Naive thymus-derived CD4-positive, alpha-beta T cell (primary cell): ENCODE measurements at regions not wholly inside any gene's neighbourhood (a gene's known extent, or its start where the extent isn't known, plus 50 kb on each side); places are given as distances from the start of the nearest gene placed in this dataset.
"Not testable (repeated sequence)": the region's sequence is repeated elsewhere in the genome, so short reads cannot be mapped to it uniquely, and the experiment has no call there.

Experiments used
- ATAC-seq: fragments of 150-1000 bp; cut with Tn5 transposase; 2 replicates; pipeline ENCODE4 v1.10.0; 2021; ENCODE audit warnings: mild to moderate bottlenecking, moderate library complexity
- CTCF ChIA-PET: fragments of 350-600 bp; sonication (Branson Sonifier 250); formaldehyde crosslinking; loops from one replicate; lab custom pipeline; 2021; ENCODE audit warnings: antibody characterized with exemption; lab: Charles Lee
- POLR2A ChIA-PET: fragments of 350-600 bp; sonication (Branson Sonifier 250); formaldehyde crosslinking; loops from one replicate; lab custom pipeline; 2021; ENCODE audit warnings: antibody characterized with exemption, inconsistent platforms; lab: Charles Lee
- DNase-seq, 9 donors: peaks; one replicate each; pipeline versions ENCODE4 v3.0.0 to v3.0.0-alpha.2; 2020 to 2022; ENCODE audit warnings: mixed read lengths in 1 of 9
- H3K27ac ChIP-seq: one replicate; pipeline ENCODE4 v1.7.0; 2013; ENCODE audit warnings: mild to moderate bottlenecking, low read depth, low read length, moderate library complexity
- H3K27me3 ChIP-seq, 2 donors: one replicate each; pipeline ENCODE4 v1.7.0; 2013; ENCODE audit warnings: low read length in 2 of 2, mild to moderate bottlenecking in 2 of 2, moderate library complexity in 2 of 2; ENCODE audit not compliant: control insufficient read depth in 2 of 2, insufficient read depth in 2 of 2
- H3K36me3 ChIP-seq, 3 experiments: 1 replicate in 2 of 3; 2 replicates in 1 of 3; pipeline ENCODE4 v1.7.0; 2013; ENCODE audit warnings: low read length in 3 of 3, mild to moderate bottlenecking in 3 of 3, moderate library complexity in 1 of 3; ENCODE audit not compliant: insufficient read depth in 3 of 3, control insufficient read depth in 2 of 3
- H3K4me1 ChIP-seq, 2 donors: one replicate each; pipeline ENCODE4 v1.7.0; 2013; ENCODE audit warnings: low read length in 2 of 2, mild to moderate bottlenecking in 2 of 2, moderate library complexity in 1 of 2; ENCODE audit not compliant: control insufficient read depth in 2 of 2, insufficient read depth in 2 of 2
- H3K4me3 ChIP-seq: 2 replicates; pipeline ENCODE4 v1.7.0; 2013; ENCODE audit warnings: mild to moderate bottlenecking, low read length
- H3K9me3 ChIP-seq, 3 experiments: 1 replicate in 2 of 3; 2 replicates in 1 of 3; pipeline ENCODE4 v1.7.0; 2013; ENCODE audit warnings: low read length in 3 of 3; ENCODE audit not compliant: control insufficient read depth in 2 of 3
- H3K27ac Mint-ChIP-seq, 9 donors: one replicate each; pipeline ENCODE4 v1.8.0; 2020 to 2022; ENCODE audit warnings: mixed read lengths in 9 of 9, mild to moderate bottlenecking in 8 of 9, moderate library complexity in 5 of 9, inconsistent platforms in 2 of 9
- H3K27me3 Mint-ChIP-seq, 5 donors: one replicate each; pipeline ENCODE4 v1.8.0; 2021 to 2022; ENCODE audit warnings: mixed read lengths in 5 of 5, mild to moderate bottlenecking in 1 of 5
- H3K36me3 Mint-ChIP-seq, 5 donors: one replicate each; pipeline ENCODE4 v1.8.0; 2020 to 2022; ENCODE audit warnings: mixed read lengths in 5 of 5, mild to moderate bottlenecking in 3 of 5, inconsistent platforms in 1 of 5
- H3K4me1 Mint-ChIP-seq, 7 donors: one replicate each; pipeline ENCODE4 v1.8.0; 2020 to 2022; ENCODE audit warnings: mixed read lengths in 7 of 7, mild to moderate bottlenecking in 3 of 7, inconsistent platforms in 1 of 7
- H3K4me3 Mint-ChIP-seq, 10 donors: one replicate each; pipeline ENCODE4 v1.8.0; 2020 to 2022; ENCODE audit warnings: mild to moderate bottlenecking in 10 of 10, mixed read lengths in 10 of 10, moderate library complexity in 6 of 10, inconsistent platforms in 2 of 10
- H3K9me3 Mint-ChIP-seq, 11 donors: one replicate each; pipeline ENCODE4 v1.8.0; 2020 to 2022; ENCODE audit warnings: mixed read lengths in 11 of 11, mild to moderate bottlenecking in 4 of 11, inconsistent platforms in 1 of 11, moderate library complexity in 1 of 11
- intact Hi-C, 2 donors: fragments of 100-400 bp; cut with micrococcal nuclease; formaldehyde crosslinking; loops; one replicate each; pipeline ENCODE4 v1.15.1; 2023

DNA sequence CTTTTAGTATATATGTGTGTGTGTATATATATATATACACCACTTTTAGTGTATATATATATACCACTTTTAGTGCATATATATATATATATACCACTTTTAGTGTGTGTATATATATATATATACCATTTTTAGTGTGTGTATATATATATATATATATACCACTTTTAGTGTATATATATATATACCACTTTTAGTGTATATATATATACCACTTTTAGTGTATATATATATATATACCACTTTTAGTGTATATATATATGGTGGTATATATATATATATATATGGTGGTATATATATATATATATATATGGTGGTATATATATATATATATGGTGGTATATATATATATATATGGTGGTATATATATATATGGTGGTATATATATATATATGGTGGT, 79.5 kb upstream of the ANK3 start:
- DNase-seq, H3K4me3 Mint-ChIP-seq, H3K9me3 Mint-ChIP-seq, H3K27me3 ChIP-seq, POLR2A ChIA-PET, H3K4me3 ChIP-seq, H3K9me3 ChIP-seq, H3K27ac ChIP-seq, intact Hi-C loops, H3K4me1 ChIP-seq, CTCF ChIA-PET, H3K27ac Mint-ChIP-seq, H3K27me3 Mint-ChIP-seq, H3K36me3 ChIP-seq, ATAC-seq: not testable (repeated sequence)
- peaks cover 3 to 25% (median 17%) of the 10 kb centered on the region in 5 donors for H3K36me3 Mint-ChIP-seq
- peaks cover 0 to 14% (median 3%) of the 10 kb centered on the region in 7 donors for H3K4me1 Mint-ChIP-seq

DNA sequence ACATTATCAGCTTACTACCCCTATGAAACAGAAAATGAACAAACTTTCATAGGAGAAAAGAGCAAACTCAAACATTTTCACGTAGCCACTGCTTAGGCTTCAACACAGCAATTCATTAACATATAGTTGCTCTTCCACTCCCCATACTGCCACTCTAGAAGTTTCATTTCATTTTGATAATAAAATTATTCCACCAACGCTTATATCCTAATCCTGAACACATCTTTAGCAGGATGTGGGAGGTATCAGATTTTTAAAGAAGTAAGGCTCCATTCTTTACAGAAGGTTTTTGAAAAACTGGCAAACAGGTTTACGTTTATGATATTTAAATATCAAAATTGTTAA, 77.5 kb upstream of the ANK3 start:
- Mint-ChIP-seq H3K9me3 (no peaks in the 10 kb centered on the region), H3K27me3 (no peaks in the 10 kb centered on the region), H3K4me1 (peaks cover 0 to 25% (median 4%) of the 10 kb centered on the region in 7 donors), H3K36me3 (peaks cover 0 to 27% (median 15%) of the 10 kb centered on the region in 5 donors), H3K27ac (no peak overlapping the region), H3K4me3 (no peak overlapping the region)
- no peaks in the 10 kb centered on the region for H3K9me3 ChIP-seq
- intact Hi-C loops: no loop called here
- H3K4me1 ChIP-seq: no peaks in the 10 kb centered on the region
- ChIA-PET CTCF (interaction anchor here (0.7 kb wide), 1 partner anchor 8 kb away, joined by 3 read pairs; no protein-coding TSS in a partner anchor), POLR2A (no interaction called here)
- no peaks in the 10 kb centered on the region for H3K27me3 ChIP-seq
- H3K36me3 ChIP-seq: no peaks in the 10 kb centered on the region
- ATAC-seq (no peak), DNase-seq (no peak)
- no peak overlapping the region for H3K4me3 ChIP-seq
- no peak overlapping the region for H3K27ac ChIP-seq

DNA sequence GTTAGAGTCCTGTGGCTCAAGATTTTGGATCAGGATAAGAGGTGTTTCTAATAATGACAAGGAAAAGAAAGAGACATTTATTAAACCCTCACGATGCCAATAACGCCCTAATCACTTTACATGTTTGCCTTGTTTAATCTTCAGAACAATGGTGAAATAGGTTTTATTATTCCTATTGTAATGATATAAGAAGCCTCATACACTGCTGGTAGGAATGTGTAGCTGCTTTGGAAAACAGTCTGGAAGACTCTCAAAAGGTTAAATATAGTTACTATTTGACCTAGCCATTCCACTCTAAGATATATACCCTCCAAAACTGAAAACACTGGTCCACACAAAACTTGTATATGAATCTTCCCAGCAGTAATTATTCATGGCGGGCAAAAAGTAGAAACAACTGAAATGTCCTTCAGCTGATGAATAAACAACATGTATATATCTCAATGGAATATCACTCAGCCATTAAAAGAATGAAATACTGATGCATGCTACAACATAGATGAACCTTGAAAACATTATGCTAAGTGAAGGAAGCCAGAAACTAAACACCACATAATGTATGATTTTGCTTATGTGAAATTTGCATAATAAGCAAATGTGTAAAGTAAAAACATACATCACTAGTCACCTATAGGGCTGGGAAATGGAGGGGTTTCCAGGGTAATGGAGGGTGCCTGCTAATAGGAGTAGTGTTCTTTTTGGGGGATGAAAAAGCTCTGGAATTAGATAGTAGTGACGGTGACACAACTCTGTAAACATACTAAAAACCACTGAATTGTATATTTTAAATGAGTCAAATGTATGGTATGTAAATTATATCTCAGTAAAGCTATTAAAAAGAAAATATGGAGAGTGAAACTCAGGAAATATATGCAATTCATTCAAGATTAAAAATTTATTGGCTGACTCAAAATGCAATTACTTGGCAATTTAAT, 76.9 kb upstream of the ANK3 start:
- Histone ChIP-seq H3K36me3 (no peaks in the 10 kb centered on the region), H3K27ac (no peak overlapping the region), H3K9me3 (no peaks in the 10 kb centered on the region), H3K27me3 (no peaks in the 10 kb centered on the region), H3K4me1 (no peaks in the 10 kb centered on the region), H3K4me3 (no peak overlapping the region)
- no peaks in the 10 kb centered on the region for H3K27me3 Mint-ChIP-seq
- no peak overlapping the region for H3K4me3 Mint-ChIP-seq
- peaks cover 0 to 31% (median 17%) of the 10 kb centered on the region in 5 donors for H3K36me3 Mint-ChIP-seq
- POLR2A ChIA-PET: no interaction called here
- H3K27ac Mint-ChIP-seq: no peak overlapping the region
- ATAC-seq: no peak
- intact Hi-C loops: no loop called here
- CTCF ChIA-PET: no interaction called here
- DNase-seq: no peak
- H3K9me3 Mint-ChIP-seq: no peaks in the 10 kb centered on the region
- peaks cover 0 to 32% (median 5%) of the 10 kb centered on the region in 7 donors for H3K4me1 Mint-ChIP-seq

DNA sequence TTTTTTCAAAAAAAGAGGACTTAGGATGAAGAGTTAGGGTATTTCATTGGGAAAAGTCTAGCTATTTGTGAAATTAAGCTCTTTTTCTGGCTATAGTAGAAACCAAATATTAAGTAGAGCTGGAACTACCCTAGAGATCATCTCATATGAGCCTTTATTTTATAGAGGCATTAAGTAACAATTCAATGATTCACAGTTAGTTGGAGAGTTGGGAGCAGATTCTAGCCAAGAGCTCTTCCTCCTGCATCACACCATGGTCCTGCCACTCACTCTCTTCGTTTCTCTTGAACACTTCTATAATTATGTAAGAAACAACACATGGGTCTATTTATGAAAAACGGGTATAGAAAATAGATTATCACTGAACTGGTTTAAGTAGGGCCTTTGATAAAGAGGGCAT, 76.1 kb upstream of the ANK3 start:
- intact Hi-C loops: no loop called here
- no peaks in the 10 kb centered on the region for H3K4me1 ChIP-seq
- POLR2A ChIA-PET: no interaction called here
- H3K9me3 ChIP-seq: no peaks in the 10 kb centered on the region
- no peak overlapping the region for H3K27ac ChIP-seq
- no peak for DNase-seq
- Mint-ChIP-seq H3K27ac (peak overlapping the region in 1 of 9 donors; percentile 76), H3K4me3 (no peak overlapping the region), H3K4me1 (peaks cover 0 to 35% (median 7%) of the 10 kb centered on the region in 7 donors), H3K9me3 (no peaks in the 10 kb centered on the region), H3K36me3 (peaks cover 0 to 31% (median 17%) of the 10 kb centered on the region in 5 donors), H3K27me3 (no peaks in the 10 kb centered on the region)
- no peaks in the 10 kb centered on the region for H3K27me3 ChIP-seq
- no peak overlapping the region for H3K4me3 ChIP-seq
- no peak for ATAC-seq
- H3K36me3 ChIP-seq: no peaks in the 10 kb centered on the region
- CTCF ChIA-PET: no interaction called here

DNA sequence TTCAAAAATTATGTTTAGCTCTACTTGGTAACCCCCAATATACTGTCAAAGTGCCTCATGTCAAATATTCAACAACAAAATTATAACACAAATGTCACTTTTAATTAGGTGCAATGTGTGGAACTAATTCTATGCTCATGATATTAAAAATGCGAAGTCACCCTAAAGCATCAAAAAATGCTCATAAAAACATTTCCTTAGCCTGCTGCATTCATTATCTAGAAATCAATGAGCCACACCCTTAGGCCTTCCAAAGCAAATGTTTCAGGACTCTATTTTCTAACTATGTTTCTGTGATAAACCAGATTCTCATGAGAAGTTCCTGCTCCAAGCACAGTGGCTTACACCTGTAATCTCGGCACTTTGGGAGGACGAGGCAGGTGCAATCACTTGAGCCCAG, 75.0 kb upstream of the ANK3 start:
- ChIA-PET POLR2A (no interaction called here), CTCF (interaction anchor here (0.7 kb wide), 1 partner anchor 304 kb away, joined by 3 read pairs; no protein-coding TSS in a partner anchor)
- DNase-seq: no peak
- Mint-ChIP-seq H3K4me1 (peaks cover 3 to 40% (median 11%) of the 10 kb centered on the region in 7 donors), H3K27ac (no peak overlapping the region), H3K27me3 (no peaks in the 10 kb centered on the region), H3K36me3 (peaks cover 0 to 31% (median 17%) of the 10 kb centered on the region in 5 donors), H3K9me3 (no peaks in the 10 kb centered on the region), H3K4me3 (no peak overlapping the region)
- Histone ChIP-seq H3K27me3 (no peaks in the 10 kb centered on the region), H3K4me3 (no peak overlapping the region), H3K4me1 (no peaks in the 10 kb centered on the region), H3K9me3 (no peaks in the 10 kb centered on the region), H3K27ac (no peak overlapping the region), H3K36me3 (no peaks in the 10 kb centered on the region)
- no peak for ATAC-seq
- intact Hi-C loops: no loop called here

DNA sequence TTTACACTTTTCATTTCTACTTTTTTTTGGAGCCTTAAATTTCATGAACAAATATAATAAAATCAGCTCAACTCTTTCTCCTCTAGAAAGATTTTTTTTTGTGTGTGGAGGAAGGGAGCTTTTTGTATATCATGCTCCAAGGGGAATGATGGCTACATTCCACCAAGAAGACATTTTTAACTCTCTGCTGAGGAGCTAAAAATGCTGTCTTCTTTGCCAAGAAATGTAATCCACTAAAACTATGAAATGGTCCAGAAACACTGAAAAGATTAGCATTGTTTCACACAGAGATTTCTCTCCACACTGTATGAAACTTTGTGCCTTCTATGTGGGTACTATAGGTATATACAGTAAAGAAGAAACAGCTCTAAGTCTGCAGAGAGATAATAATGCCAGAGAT, 74.1 kb upstream of the ANK3 start:
- H3K27ac ChIP-seq: no peak overlapping the region

DNA sequence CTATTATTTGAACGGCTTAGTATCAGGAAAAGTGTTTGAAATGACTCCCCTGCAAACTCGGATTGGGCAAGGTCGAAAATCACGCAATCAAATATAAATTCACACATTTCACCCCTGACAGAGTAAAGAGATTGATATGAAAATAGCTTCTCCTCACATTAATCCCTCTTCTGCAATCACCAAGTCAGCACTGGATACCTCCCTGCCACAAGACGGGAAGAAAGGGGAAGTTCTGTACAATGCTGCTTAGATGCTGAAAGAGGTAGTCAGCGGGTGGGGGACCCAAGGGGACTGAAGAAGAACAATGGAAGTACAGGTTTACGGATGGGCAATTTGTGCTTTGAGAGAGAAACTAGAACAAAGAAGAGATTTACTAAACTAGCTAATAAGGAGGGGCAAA, 72.0 kb upstream of the ANK3 start:
- no peaks in the 10 kb centered on the region for H3K36me3 ChIP-seq
- ATAC-seq: peak; percentile 41
- Mint-ChIP-seq H3K9me3 (no peaks in the 10 kb centered on the region), H3K36me3 (peaks cover 0 to 35% (median 11%) of the 10 kb centered on the region in 5 donors), H3K27me3 (no peaks in the 10 kb centered on the region), H3K4me1 (peaks cover 4 to 51% (median 15%) of the 10 kb centered on the region in 7 donors), H3K4me3 (no peak overlapping the region), H3K27ac (peak overlapping the region in 2 of 9 donors; percentile 18 to 26)
- DNase-seq: no peak
- no peaks in the 10 kb centered on the region for H3K9me3 ChIP-seq
- intact Hi-C loops: no loop called here
- CTCF ChIA-PET: no interaction called here
- no peaks in the 10 kb centered on the region for H3K27me3 ChIP-seq
- POLR2A ChIA-PET: no interaction called here
- H3K4me1 ChIP-seq: no peaks in the 10 kb centered on the region
- no peak overlapping the region for H3K4me3 ChIP-seq
- H3K27ac ChIP-seq: no peak overlapping the region

More for the DNA sequence above, 74.1 kb upstream of the ANK3 start:
- no peaks in the 10 kb centered on the region for H3K36me3 ChIP-seq
- no peak for ATAC-seq
- ChIA-PET CTCF (no interaction called here), POLR2A (no interaction called here)
- H3K27me3 ChIP-seq: no peaks in the 10 kb centered on the region
- H3K9me3 Mint-ChIP-seq: no peaks in the 10 kb centered on the region
- H3K4me1 Mint-ChIP-seq: peaks cover 4 to 45% (median 15%) of the 10 kb centered on the region in 7 donors
- H3K36me3 Mint-ChIP-seq: peaks cover 0 to 31% (median 17%) of the 10 kb centered on the region in 5 donors
- H3K27ac Mint-ChIP-seq: peak overlapping the region in 1 of 9 donors; percentile 11
- no peak overlapping the region for H3K4me3 ChIP-seq
- no peak for DNase-seq
- H3K9me3 ChIP-seq: no peaks in the 10 kb centered on the region
- H3K4me1 ChIP-seq: no peaks in the 10 kb centered on the region
- no peaks in the 10 kb centered on the region for H3K27me3 Mint-ChIP-seq
- intact Hi-C loops: no loop called here
- H3K4me3 Mint-ChIP-seq: no peak overlapping the region
